MG63 (cell line): ENCODE measurements at regions not wholly inside any gene's neighbourhood (a gene's known extent, or its start where the extent isn't known, plus 50 kb on each side); places are given as distances from the start of the nearest gene placed in this dataset.
"Not testable (repeated sequence)": the region's sequence is repeated elsewhere in the genome, so short reads cannot be mapped to it uniquely, and the experiment has no call there.

ENCODE experiments used
- DNase-seq: peaks from one replicate; pipeline ENCODE4 v3.0.0-alpha.2; 2020
- H3K27me3 ChIP-seq: fragments of 250-450 bp; sonication (Bioruptor Pico); 2 replicates; pipeline ENCODE4 v1.5.1; 2020; ENCODE audit warnings: mild to moderate bottlenecking, moderate library complexity
- H3K36me3 ChIP-seq: fragments of 250-450 bp; sonication (Bioruptor Pico); 2 replicates; pipeline ENCODE4 v1.5.1; 2020; ENCODE audit warnings: mild to moderate bottlenecking, moderate library complexity
- H3K4me3 ChIP-seq: fragments of 250-450 bp; sonication (Bioruptor Pico); 2 replicates; pipeline ENCODE4 v1.5.1; 2020; ENCODE audit warnings: mild to moderate bottlenecking, moderate library complexity
- H3K9me3 ChIP-seq: fragments of 250-450 bp; sonication (Bioruptor Pico); 2 replicates; pipeline ENCODE4 v1.5.1; 2020; ENCODE audit warnings: mild to moderate bottlenecking, moderate library complexity

DNA sequence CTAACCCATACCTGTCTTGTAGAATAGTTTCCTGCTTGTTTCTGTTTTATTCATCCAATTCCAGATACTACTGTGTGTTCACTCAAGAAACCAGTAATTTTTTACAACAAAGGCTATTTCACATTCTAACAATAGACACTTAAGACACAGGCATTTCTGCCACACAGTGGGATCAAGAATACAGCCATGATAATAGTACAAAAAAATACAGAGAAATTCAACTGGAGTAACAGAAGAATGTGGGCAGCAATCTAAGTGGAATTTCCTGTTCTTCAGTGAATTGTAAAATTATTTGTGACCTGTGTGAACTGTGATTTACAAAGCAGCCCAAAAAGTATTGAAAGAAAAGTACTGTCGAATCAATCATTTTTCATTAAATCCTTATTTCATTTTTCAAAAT is 282.9 kb downstream of the CCER1 start:
- Histone ChIP-seq H3K27me3 (no peaks in the 10 kb centered on the region), H3K9me3 (no peaks in the 10 kb centered on the region), H3K4me3 (no peak overlapping the region), H3K36me3 (no peaks in the 10 kb centered on the region)
- DNase-seq, result no peak

- H3K27me3 ChIP-seq, H3K4me3 ChIP-seq, DNase-seq, H3K9me3 ChIP-seq, H3K36me3 ChIP-seq: not testable (repeated sequence)
These were observed 291.0 kb downstream of the CCER1 start for GRCh38 chr12:90663949-90664348.

GRCh38 chr12:90659060-90659459 is 295.9 kb downstream of the CCER1 start:
- Histone ChIP-seq H3K27me3 (no peaks in the 10 kb centered on the region), H3K4me3 (no peak overlapping the region), H3K9me3 (no peaks in the 10 kb centered on the region), H3K36me3 (no peaks in the 10 kb centered on the region)
- no peak for DNase-seq

DNA sequence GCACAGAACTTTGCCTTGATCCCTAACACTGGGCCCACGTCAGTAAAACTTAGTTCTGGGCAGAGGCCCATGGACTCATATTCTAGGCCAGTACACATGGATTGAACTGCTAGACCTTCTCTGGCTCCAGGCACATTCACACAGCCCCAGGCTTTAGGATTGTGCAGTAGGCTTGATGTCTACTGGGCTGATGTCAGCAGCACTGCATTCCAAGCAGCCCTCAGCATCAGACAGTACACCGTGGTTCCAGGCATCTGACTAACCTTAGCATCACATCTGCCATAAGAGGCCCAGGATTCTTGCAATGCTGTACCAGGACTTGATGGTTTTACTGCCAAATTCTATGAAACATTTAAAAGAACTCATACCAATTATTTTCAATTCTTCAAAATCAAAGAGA is 301.9 kb downstream of the CCER1 start:
- Histone ChIP-seq H3K27me3 (no peaks in the 10 kb centered on the region), H3K36me3 (no peaks in the 10 kb centered on the region), H3K9me3 (no peaks in the 10 kb centered on the region), H3K4me3 (no peak overlapping the region)
- DNase-seq, result no peak

DNA sequence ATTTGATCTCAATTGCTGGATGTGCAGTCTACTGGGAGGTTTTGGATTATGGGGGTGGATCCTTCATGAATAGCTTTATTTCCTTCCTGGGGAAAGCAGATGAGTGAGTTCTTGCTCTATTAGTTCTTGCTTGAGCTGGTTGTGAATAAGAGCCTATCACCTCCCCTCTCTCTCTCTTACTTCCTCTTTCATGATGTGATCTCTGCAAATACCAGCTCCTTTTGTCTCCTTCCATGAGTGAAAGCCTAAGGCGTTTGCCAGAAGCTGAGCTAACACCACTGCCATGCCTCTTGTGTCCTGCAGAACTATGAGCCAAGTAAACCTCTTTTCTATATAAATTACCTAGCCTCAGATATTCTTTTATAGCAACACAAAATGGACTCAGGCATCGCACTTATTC is 302.7 kb downstream of the CCER1 start:
- Histone ChIP-seq H3K36me3 (no peaks in the 10 kb centered on the region), H3K4me3 (no peak overlapping the region), H3K27me3 (no peaks in the 10 kb centered on the region), H3K9me3 (no peaks in the 10 kb centered on the region)
- no peak for DNase-seq

GRCh38 chr12:90645181-90645580 is 309.8 kb downstream of the CCER1 start:
- DNase-seq, result no peak
- 0 out of 2 replicates have a peak, but pooled peaks cover 2% of the 10 kb centered on the region for H3K27me3 ChIP-seq

GRCh38 chr12:90631591-90632212 is 323.3 kb downstream of the CCER1 start:
- H3K4me3 ChIP-seq, result no peak overlapping the region
- peaks cover 2% of the 10 kb centered on the region; the same call in 1 of the 2 replicates for H3K9me3 ChIP-seq
- H3K27me3 ChIP-seq, result no peaks in the 10 kb centered on the region
- DNase-seq, result no peak
- H3K36me3 ChIP-seq, result no peaks in the 10 kb centered on the region

More at GRCh38 chr12:90645181-90645580, 309.8 kb downstream of the CCER1 start:
- H3K9me3 ChIP-seq, result no peaks in the 10 kb centered on the region
- H3K36me3 ChIP-seq, result no peaks in the 10 kb centered on the region
- no peak overlapping the region for H3K4me3 ChIP-seq

DNA sequence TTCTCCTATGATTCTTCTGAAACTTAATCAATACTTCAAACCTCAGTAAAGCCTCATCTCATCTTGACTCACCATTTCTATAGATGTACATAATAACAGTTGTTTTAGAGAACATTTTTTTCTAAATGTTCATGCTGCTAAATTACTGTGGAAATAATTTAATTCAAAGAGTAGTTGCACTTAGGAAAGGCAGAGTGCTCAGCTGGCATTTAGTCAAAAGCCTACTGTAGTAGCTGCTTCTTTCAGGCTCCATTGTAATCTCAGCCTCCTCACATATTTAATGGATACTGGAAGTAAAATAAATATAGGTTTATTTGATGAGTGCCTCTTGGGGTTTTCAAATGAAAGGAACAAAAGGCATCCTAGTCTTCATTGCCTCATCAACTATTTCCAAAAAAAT is 325.0 kb downstream of the CCER1 start:
- H3K27me3 ChIP-seq, result no peaks in the 10 kb centered on the region
- H3K4me3 ChIP-seq, result no peak overlapping the region
- peaks cover 2% of the 10 kb centered on the region; the same call in 1 of the 2 replicates for H3K9me3 ChIP-seq
- H3K36me3 ChIP-seq, result no peaks in the 10 kb centered on the region
- DNase-seq, result no peak

DNA sequence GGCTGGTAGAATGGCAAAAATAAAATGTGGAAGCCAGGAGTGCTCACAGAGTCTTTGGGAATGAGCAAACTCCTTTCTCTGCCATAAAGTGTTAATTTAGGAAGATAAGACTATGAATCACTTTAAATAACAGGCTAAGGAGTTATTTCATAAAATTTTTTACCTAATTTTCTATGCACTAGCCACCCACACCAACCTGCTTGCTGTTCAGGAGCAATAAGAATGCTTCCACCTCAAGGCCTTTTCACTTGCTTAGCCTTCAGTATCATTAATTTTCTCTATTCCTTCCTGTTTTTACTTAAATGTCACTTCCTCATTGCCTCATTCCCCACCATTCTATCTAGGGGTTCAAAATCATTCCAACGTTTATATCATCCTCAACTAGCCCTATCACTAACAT is 326.8 kb downstream of the CCER1 start:
- Histone ChIP-seq H3K27me3 (no peaks in the 10 kb centered on the region), H3K9me3 (peaks cover 2% of the 10 kb centered on the region; the same call in 1 of the 2 replicates), H3K36me3 (no peaks in the 10 kb centered on the region), H3K4me3 (no peak overlapping the region)
- DNase-seq, result no peak

GRCh38 chr12:90627180-90627896 is 327.6 kb downstream of the CCER1 start:
- no peaks in the 10 kb centered on the region for H3K36me3 ChIP-seq
- DNase-seq, result peak; percentile 4

GRCh38 chr12:90622431-90622830 is 332.5 kb downstream of the CCER1 start:
- H3K9me3 ChIP-seq, result no peaks in the 10 kb centered on the region
- DNase-seq, result peak; percentile 17
- H3K27me3 ChIP-seq, result no peaks in the 10 kb centered on the region
- no peak overlapping the region for H3K4me3 ChIP-seq
- H3K36me3 ChIP-seq, result no peaks in the 10 kb centered on the region

More at GRCh38 chr12:90627180-90627896, 327.6 kb downstream of the CCER1 start:
- Histone ChIP-seq H3K4me3 (no peak overlapping the region), H3K27me3 (no peaks in the 10 kb centered on the region), H3K9me3 (no peaks in the 10 kb centered on the region)

GRCh38 chr12:90621927-90622326 is 333.0 kb downstream of the CCER1 start:
- no peaks in the 10 kb centered on the region for H3K9me3 ChIP-seq
- no peaks in the 10 kb centered on the region for H3K36me3 ChIP-seq
- H3K27me3 ChIP-seq, result no peaks in the 10 kb centered on the region
- DNase-seq, result no peak
- H3K4me3 ChIP-seq, result no peak overlapping the region

DNA sequence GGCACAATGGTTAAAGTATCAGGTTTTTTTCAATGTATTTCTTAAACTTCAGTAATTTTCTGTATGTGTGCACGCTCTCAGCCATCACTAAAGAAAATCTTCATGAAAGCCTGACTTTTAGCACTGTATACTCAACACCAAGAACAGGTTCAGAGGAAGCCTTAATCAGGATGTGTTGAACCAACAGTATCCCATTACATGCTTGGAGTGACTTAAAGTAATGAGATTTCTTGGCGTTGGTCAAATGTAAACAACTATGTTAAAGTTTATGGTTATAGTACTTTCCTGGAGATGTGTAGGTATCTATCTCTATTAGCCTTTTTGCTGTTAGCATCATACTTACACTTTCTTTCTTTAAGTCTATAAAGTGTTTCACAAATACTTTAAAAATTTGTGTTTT is 335.0 kb downstream of the CCER1 start:
- H3K9me3 ChIP-seq, result no peaks in the 10 kb centered on the region
- no peaks in the 10 kb centered on the region for H3K36me3 ChIP-seq
- H3K4me3 ChIP-seq, result no peak overlapping the region
- no peak for DNase-seq
- H3K27me3 ChIP-seq, result no peaks in the 10 kb centered on the region

- Histone ChIP-seq H3K36me3 (no peaks in the 10 kb centered on the region), H3K9me3 (no peaks in the 10 kb centered on the region), H3K27me3 (no peaks in the 10 kb centered on the region), H3K4me3 (no peak overlapping the region)
- DNase-seq, result no peak
These were observed 336.4 kb downstream of the CCER1 start for GRCh38 chr12:90618586-90618985.

- no peak for DNase-seq
- Histone ChIP-seq H3K4me3 (no peak overlapping the region), H3K27me3 (no peaks in the 10 kb centered on the region), H3K9me3 (no peaks in the 10 kb centered on the region), H3K36me3 (no peaks in the 10 kb centered on the region)
These were observed 343.1 kb downstream of the CCER1 start for GRCh38 chr12:90611891-90612290.

- H3K9me3 ChIP-seq, result no peaks in the 10 kb centered on the region
These were observed 343.9 kb downstream of the CCER1 start for GRCh38 chr12:90611048-90611447.

GRCh38 chr12:90593596-90594295 is 361.2 kb downstream of the CCER1 start:
- no peak for DNase-seq
- Histone ChIP-seq H3K36me3 (no peaks in the 10 kb centered on the region), H3K4me3 (no peak overlapping the region), H3K27me3 (no peaks in the 10 kb centered on the region), H3K9me3 (no peaks in the 10 kb centered on the region)

More at GRCh38 chr12:90611048-90611447, 343.9 kb downstream of the CCER1 start:
- H3K36me3 ChIP-seq, result no peaks in the 10 kb centered on the region
- H3K27me3 ChIP-seq, result no peaks in the 10 kb centered on the region
- DNase-seq, result no peak
- no peak overlapping the region for H3K4me3 ChIP-seq
